Spleen (tissue), 11 donors: ENCODE measurements at regions not wholly inside any gene's neighbourhood (a gene's known extent, or its start where the extent isn't known, plus 50 kb on each side); places are given as distances from the start of the nearest gene placed in this dataset.

Experiments used
- DNase-seq: peaks from one replicate; pipeline ENCODE4 v3.0.0-alpha.2; 2020
- H3K27ac ChIP-seq, 8 donors: fragments of 200-600 bp; sonication (generic) in 7 of 8; 1 replicate in 4 of 8; 2 replicates in 4 of 8; pipeline versions ENCODE4 v1.5.0 to v1.8.0; 2016 to 2021; ENCODE audit warnings: inconsistent platforms in 4 of 8, mild to moderate bottlenecking in 4 of 8, moderate library complexity in 1 of 8
- H3K27me3 ChIP-seq, 7 donors: fragments of 200-600 bp; sonication (generic) in 6 of 7; replicated peaks in 1 of 7; 1 replicate in 4 of 7; 2 replicates in 3 of 7; pipeline versions ENCODE4 v1.5.0 to v1.8.0; 2016 to 2021; ENCODE audit warnings: inconsistent platforms in 3 of 7, mild to moderate bottlenecking in 1 of 7
- H3K36me3 ChIP-seq, 6 donors: fragments of 200-600 bp; sonication (generic) in 5 of 6; 1 replicate in 4 of 6; 2 replicates in 2 of 6; pipeline versions ENCODE4 v1.5.0 to v1.8.0; 2016 to 2021; ENCODE audit warnings: inconsistent platforms in 2 of 6
- H3K4me1 ChIP-seq, 6 donors: fragments of 200-600 bp; sonication (generic) in 5 of 6; 1 replicate in 3 of 6; 2 replicates in 3 of 6; pipeline versions ENCODE4 v1.5.0 to v1.8.0; 2016 to 2021; ENCODE audit warnings: inconsistent platforms in 3 of 6
- H3K4me3 ChIP-seq, 8 donors: fragments of 200-600 bp; sonication (generic) in 7 of 8; 1 replicate in 4 of 8; 2 replicates in 4 of 8; pipeline versions ENCODE4 v1.5.0 to v1.8.0; 2016 to 2021; ENCODE audit warnings: inconsistent platforms in 4 of 8, mild to moderate bottlenecking in 4 of 8, moderate library complexity in 2 of 8
- H3K9me3 ChIP-seq, 8 donors: fragments of 200-600 bp; sonication (generic) in 7 of 8; 1 replicate in 4 of 8; 2 replicates in 4 of 8; pipeline versions ENCODE4 v1.5.0 to v1.8.0; 2016 to 2021; ENCODE audit warnings: inconsistent platforms in 4 of 8
- CTCF ChIP-seq, 11 experiments: fragments of 200-600 bp in 7 of 11; fragments of 450-650 bp in 4 of 11; sonication (generic) in 4 of 11; IDR thresholded peaks in 8 of 11; conservative IDR thresholded peaks in 3 of 11; 1 replicate in 7 of 11; 2 replicates in 4 of 11; pipeline versions ENCODE4 v1.4.0 to v1.8.0; 2016 to 2021; ENCODE audit warnings: antibody characterized with exemption in 11 of 11, inconsistent platforms in 4 of 11, mild to moderate bottlenecking in 1 of 11
- POLR2A ChIP-seq, 3 donors: fragments of 450-650 bp; IDR thresholded peaks; one replicate each; pipeline ENCODE4 v1.5.1; 2017; ENCODE audit warnings: antibody characterized with exemption in 3 of 3, mild to moderate bottlenecking in 1 of 3
- POLR2AphosphoS5 ChIP-seq, 3 donors: sonication (generic); formaldehyde crosslinking; IDR thresholded peaks; one replicate each; pipeline ENCODE4 v1.5.1; 2017; ENCODE audit warnings: antibody characterized with exemption in 3 of 3
- WGBS, 5 donors: extraction: QIAGEN DNeasy Blood & Tissue Kit in 3 of 5; methylation state at CpG; one replicate each; pipeline versions ENCODE4 v1.1.5 to v1.1.7; 2013 to 2018; 5-methylcytosine and 5-hydroxymethylcytosine counted together
- intact Hi-C: fragments of 100-400 bp; cut with DNase I; formaldehyde crosslinking; loops from one replicate; pipeline ENCODE4 v1.15.0; 2023; ENCODE audit warnings: low total_unique reads
- donor health status: healthy with polysubstance abuse.
- donor health status: DM: no; HTN: no; CAD: no; lungs with moderate emphysema.
- donor health status: DM: no; HTN: no; CAD: no.
- donor health status: Bipolar disorder and iron deficiency.
- donor health status: healthy.
- donor health status: DM: no; HTN: no; CAD: no.
- donor health status: DM: yes; HTN: yes; CAD: no.

GRCh38 chr6:98131290-98131990, 702.9 kb upstream of the POU3F2 start:
- 57 to 68% (median 64%) methylated on average over 5 of the region's 5 CpGs for WGBS, 5 donors

GRCh38 chr6:98136333-98136732, 698.0 kb upstream of the POU3F2 start:
- no peak overlapping the region for H3K4me3 ChIP-seq
- no peaks in the 10 kb centered on the region for H3K36me3 ChIP-seq
- WGBS, 5 donors: 14 to 18% (median 16%) methylated on average over 4 of the region's 4 CpGs
- H3K9me3 ChIP-seq: no peaks in the 10 kb centered on the region
- H3K27me3 ChIP-seq: no peaks in the 10 kb centered on the region
- no peak for DNase-seq
- TF ChIP-seq POLR2AphosphoS5 (IDR thresholded peaks at IDR 0.05) (no peak), CTCF (IDR thresholded peaks at IDR 0.05 in 8 of 11, conservative IDR thresholded peaks at IDR 0.05 in 3 of 11) (no peak), POLR2A (IDR thresholded peaks at IDR 0.05) (no peak)
- intact Hi-C loops: no loop called here
- H3K27ac ChIP-seq: no peak overlapping the region
- no peaks in the 10 kb centered on the region for H3K4me1 ChIP-seq

More at GRCh38 chr6:98131290-98131990, 702.9 kb upstream of the POU3F2 start:
- Histone ChIP-seq H3K4me1 (no peaks in the 10 kb centered on the region), H3K27ac (no peak overlapping the region), H3K9me3 (no peaks in the 10 kb centered on the region), H3K36me3 (no peaks in the 10 kb centered on the region), H3K27me3 (no peaks in the 10 kb centered on the region), H3K4me3 (no peak overlapping the region)
- intact Hi-C loops: no loop called here
- no peak for DNase-seq
- no peak for TF ChIP-seq POLR2A (IDR thresholded peaks at IDR 0.05)
- TF ChIP-seq CTCF (IDR thresholded peaks at IDR 0.05 in 8 of 11, conservative IDR thresholded peaks at IDR 0.05 in 3 of 11): no peak
- TF ChIP-seq POLR2AphosphoS5 (IDR thresholded peaks at IDR 0.05): no peak

GRCh38 chr6:98137391-98137790, 697.0 kb upstream of the POU3F2 start:
- Histone ChIP-seq H3K27ac (no peak overlapping the region), H3K4me3 (no peak overlapping the region), H3K36me3 (no peaks in the 10 kb centered on the region), H3K9me3 (peaks cover 0 to 6% (median 3%) of the 10 kb centered on the region in 8 donors), H3K4me1 (no peaks in the 10 kb centered on the region), H3K27me3 (no peaks in the 10 kb centered on the region)
- intact Hi-C loops: no loop called here
- no peak for DNase-seq
- 6 to 12% (median 9%) methylated on average over 1 of the region's 1 CpG for WGBS, 5 donors
- TF ChIP-seq CTCF (IDR thresholded peaks at IDR 0.05 in 8 of 11, conservative IDR thresholded peaks at IDR 0.05 in 3 of 11): no peak
- no peak for TF ChIP-seq POLR2AphosphoS5 (IDR thresholded peaks at IDR 0.05)
- TF ChIP-seq POLR2A (IDR thresholded peaks at IDR 0.05): no peak

GRCh38 chr6:98142839-98143238, 691.5 kb upstream of the POU3F2 start:
- intact Hi-C loops: no loop called here
- Histone ChIP-seq H3K36me3 (no peaks in the 10 kb centered on the region), H3K27me3 (no peaks in the 10 kb centered on the region), H3K27ac (no peak overlapping the region), H3K4me3 (no peak overlapping the region), H3K4me1 (no peaks in the 10 kb centered on the region), H3K9me3 (peaks cover 0 to 24% (median 16%) of the 10 kb centered on the region in 8 donors)
- WGBS, 5 donors: 85 to 91% (median 87%) methylated on average over 6 of the region's 6 CpGs
- no peak for DNase-seq
- TF ChIP-seq CTCF (IDR thresholded peaks at IDR 0.05 in 8 of 11, conservative IDR thresholded peaks at IDR 0.05 in 3 of 11) (no peak), POLR2AphosphoS5 (IDR thresholded peaks at IDR 0.05) (no peak), POLR2A (IDR thresholded peaks at IDR 0.05) (no peak)
